Activated CD4-positive, alpha-beta T cell treated with anti-CD3 and anti-CD28 coated beads, Interleukin-2, amount 10 ng/mL, durations not matched to agents 7 days and 5 days (primary cell): ENCODE measurements at regions not wholly inside any gene's neighbourhood (a gene's known extent, or its start where the extent isn't known, plus 50 kb on each side); places are given as distances from the start of the nearest gene placed in this dataset.
"Not testable (repeated sequence)": the region's sequence is repeated elsewhere in the genome, so short reads cannot be mapped to it uniquely, and the experiment has no call there.

ENCODE experiments used
- CTCF ChIA-PET: fragments of 350-600 bp; sonication (Branson Sonifier 250); formaldehyde crosslinking; loops from one replicate; lab custom pipeline; 2021; ENCODE audit warnings: antibody characterized with exemption; lab: Charles Lee
- POLR2A ChIA-PET: fragments of 350-600 bp; sonication (Branson Sonifier 250); formaldehyde crosslinking; loops from one replicate; lab custom pipeline; 2021; ENCODE audit warnings: antibody characterized with exemption; lab: Charles Lee
- DNase-seq: peaks from one replicate; pipeline ENCODE4 v3.0.0-alpha.2; 2020
- H3K27ac Mint-ChIP-seq: one replicate; pipeline ENCODE4 v1.8.0; 2021; ENCODE audit warnings: mild to moderate bottlenecking, moderate library complexity, mixed read lengths
- H3K27me3 Mint-ChIP-seq: one replicate; pipeline ENCODE4 v1.8.0; 2021; ENCODE audit warnings: mixed read lengths
- H3K36me3 Mint-ChIP-seq: one replicate; pipeline ENCODE4 v1.8.0; 2021; ENCODE audit warnings: low read depth, mixed read lengths
- H3K4me1 Mint-ChIP-seq: one replicate; pipeline ENCODE4 v1.8.0; 2021; ENCODE audit warnings: mixed read lengths
- H3K4me3 Mint-ChIP-seq: one replicate; pipeline ENCODE4 v1.8.0; 2021; ENCODE audit warnings: mild to moderate bottlenecking, moderate library complexity, mixed read lengths
- H3K9me3 Mint-ChIP-seq: one replicate; pipeline ENCODE4 v1.8.0; 2021; ENCODE audit warnings: mixed read lengths

GRCh38 chr11:121901886-121902285 is 214.1 kb downstream of the BLID start:
- Mint-ChIP-seq H3K27ac (no peak overlapping the region), H3K4me1 (no peaks in the 10 kb centered on the region), H3K36me3 (no peaks in the 10 kb centered on the region), H3K27me3 (no peaks in the 10 kb centered on the region), H3K4me3 (no peak overlapping the region), H3K9me3 (no peaks in the 10 kb centered on the region)
- DNase-seq: no peak
- CTCF ChIA-PET: no interaction called here
- POLR2A ChIA-PET: interaction anchor here (0.5 to 0.6 kb wide), 2 partner anchors 502 to 1322 kb away, joined by 3 to 5 read pairs; no protein-coding TSS in a partner anchor

DNA sequence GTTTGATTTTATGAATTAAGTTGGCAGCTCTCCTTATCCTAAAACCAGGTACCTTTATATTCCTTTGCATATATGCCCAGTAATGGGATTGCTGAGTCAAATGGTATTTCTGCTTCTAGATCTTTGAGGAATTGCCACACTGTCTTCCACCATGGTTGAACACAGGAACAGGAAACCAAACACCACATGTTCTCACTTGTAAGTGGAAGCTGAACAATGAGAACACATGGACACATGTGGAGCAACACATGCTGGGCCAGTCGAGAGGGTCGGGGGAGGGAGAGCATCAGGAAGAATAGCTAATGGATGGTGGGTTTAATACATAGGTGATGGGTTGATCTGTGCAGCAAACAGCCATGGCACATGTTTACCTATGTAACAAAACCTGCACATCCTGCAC is 214.6 kb downstream of the BLID start:
- H3K4me1 Mint-ChIP-seq, CTCF ChIA-PET, DNase-seq, H3K9me3 Mint-ChIP-seq, H3K36me3 Mint-ChIP-seq, H3K4me3 Mint-ChIP-seq, H3K27me3 Mint-ChIP-seq, H3K27ac Mint-ChIP-seq: not testable (repeated sequence)
- POLR2A ChIA-PET: interaction anchor here (0.5 to 0.6 kb wide), 2 partner anchors 502 to 1321 kb away, joined by 3 to 5 read pairs; no protein-coding TSS in a partner anchor

DNA sequence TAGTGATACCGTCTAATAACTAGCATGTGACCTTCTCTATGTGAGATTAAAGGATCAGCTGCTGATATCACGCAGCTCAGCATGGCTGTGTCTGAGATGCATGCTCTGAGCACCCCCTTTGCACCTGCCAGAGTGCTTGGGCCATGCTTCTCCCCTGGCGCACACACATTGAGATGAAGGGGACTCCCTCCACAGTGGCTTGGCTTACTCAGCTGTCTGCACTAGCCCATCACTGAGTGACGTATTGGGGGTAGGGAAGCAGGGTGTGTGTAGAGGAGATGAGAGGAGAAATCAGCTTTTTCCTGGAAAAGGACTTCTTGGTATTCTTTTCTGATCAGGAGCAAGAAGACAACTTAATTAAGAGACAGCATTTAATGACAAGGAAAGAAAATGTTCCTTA is 216.5 kb downstream of the BLID start:
- Mint-ChIP-seq H3K4me1 (no peaks in the 10 kb centered on the region), H3K27me3 (no peaks in the 10 kb centered on the region), H3K4me3 (no peak overlapping the region), H3K27ac (no peak overlapping the region), H3K36me3 (no peaks in the 10 kb centered on the region), H3K9me3 (no peaks in the 10 kb centered on the region)
- no peak for DNase-seq
- CTCF ChIA-PET: no interaction called here
- POLR2A ChIA-PET: no interaction called here

DNA sequence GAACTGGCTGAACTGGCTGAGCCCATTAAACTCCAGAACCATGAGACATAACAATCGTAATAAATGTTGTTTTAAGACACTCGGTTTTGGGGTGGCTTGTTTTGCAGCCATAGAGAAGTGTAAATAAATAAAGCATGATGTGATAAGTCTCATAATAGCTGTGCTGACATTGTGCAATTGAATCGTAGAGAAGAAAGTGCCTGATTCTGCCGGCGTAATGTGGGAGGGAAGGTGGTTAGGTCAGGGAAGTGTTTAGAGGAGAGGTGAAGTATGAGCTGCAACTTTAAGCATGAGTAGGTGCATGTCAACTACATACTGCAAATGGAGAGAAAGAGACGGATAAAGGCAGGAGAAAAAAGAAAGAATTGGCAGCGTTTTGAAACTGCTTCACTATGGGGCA is 217.1 kb downstream of the BLID start:
- Mint-ChIP-seq H3K36me3 (no peaks in the 10 kb centered on the region), H3K4me1 (no peaks in the 10 kb centered on the region), H3K27me3 (no peaks in the 10 kb centered on the region), H3K4me3 (no peak overlapping the region), H3K27ac (no peak overlapping the region), H3K9me3 (no peaks in the 10 kb centered on the region)
- no peak for DNase-seq
- CTCF ChIA-PET: no interaction called here
- POLR2A ChIA-PET: no interaction called here

DNA sequence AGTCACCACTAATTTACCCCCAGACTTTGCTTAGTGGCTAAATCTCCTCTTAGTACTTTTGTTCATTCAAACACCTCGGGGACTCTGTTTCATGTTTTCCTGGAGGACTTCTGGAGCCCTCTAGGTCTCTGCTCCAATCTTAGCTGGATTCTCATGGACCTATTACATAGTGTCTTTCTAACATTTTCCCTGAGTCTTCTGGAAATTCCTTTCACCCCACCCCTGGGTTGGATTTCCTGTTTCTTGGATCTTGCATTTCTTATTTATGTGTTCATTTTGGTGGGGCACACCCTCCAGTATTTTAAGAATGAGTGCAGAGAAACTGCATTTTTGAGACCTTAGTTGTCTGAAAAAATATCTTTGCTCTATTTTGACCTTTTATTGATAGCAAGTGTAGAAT is 220.1 kb downstream of the BLID start:
- ChIA-PET CTCF (no interaction called here), POLR2A (no interaction called here)
- H3K4me1 Mint-ChIP-seq: no peaks in the 10 kb centered on the region
- DNase-seq: no peak
- no peaks in the 10 kb centered on the region for H3K36me3 Mint-ChIP-seq
- no peak overlapping the region for H3K27ac Mint-ChIP-seq
- no peaks in the 10 kb centered on the region for H3K9me3 Mint-ChIP-seq
- H3K4me3 Mint-ChIP-seq: no peak overlapping the region
- H3K27me3 Mint-ChIP-seq: no peaks in the 10 kb centered on the region

GRCh38 chr11:121894581-121894980 is 221.4 kb downstream of the BLID start:
- H3K36me3 Mint-ChIP-seq: no peaks in the 10 kb centered on the region
- CTCF ChIA-PET: no interaction called here
- POLR2A ChIA-PET: no interaction called here
- no peak overlapping the region for H3K27ac Mint-ChIP-seq
- H3K27me3 Mint-ChIP-seq: no peaks in the 10 kb centered on the region
- H3K4me1 Mint-ChIP-seq: no peaks in the 10 kb centered on the region
- H3K4me3 Mint-ChIP-seq: no peak overlapping the region
- no peak for DNase-seq
- no peaks in the 10 kb centered on the region for H3K9me3 Mint-ChIP-seq

GRCh38 chr11:121892863-121893262 is 223.2 kb downstream of the BLID start:
- Mint-ChIP-seq H3K9me3 (no peaks in the 10 kb centered on the region), H3K36me3 (no peaks in the 10 kb centered on the region), H3K27ac (no peak overlapping the region), H3K4me1 (no peaks in the 10 kb centered on the region), H3K27me3 (no peaks in the 10 kb centered on the region), H3K4me3 (no peak overlapping the region)
- ChIA-PET CTCF (no interaction called here), POLR2A (no interaction called here)
- no peak for DNase-seq

DNA sequence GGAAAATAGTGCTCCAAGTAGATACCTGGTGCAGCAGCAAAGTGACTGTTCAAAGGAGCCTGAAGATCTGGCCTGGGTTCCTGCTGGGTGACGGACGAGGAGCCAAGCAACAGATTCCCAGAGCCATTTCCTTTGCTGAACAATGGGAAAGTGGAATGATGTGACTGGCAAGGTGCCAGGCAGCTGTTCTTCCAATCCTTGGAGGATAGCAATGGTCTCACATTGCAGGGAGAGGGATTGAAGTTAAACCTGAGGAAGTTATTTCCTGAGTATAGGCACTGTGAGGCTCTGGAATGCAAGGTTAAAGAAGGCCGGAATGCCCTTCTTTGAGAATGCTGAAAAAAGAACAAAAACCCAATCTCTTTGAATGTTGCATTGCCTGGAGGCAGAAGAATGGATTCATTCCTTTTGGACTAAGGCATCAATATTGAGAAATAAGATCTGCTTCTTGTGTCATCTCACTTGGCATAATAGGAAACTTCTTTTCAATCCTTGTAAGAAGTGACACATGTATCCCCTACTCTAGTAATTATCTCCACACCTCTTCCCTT is 223.8 kb downstream of the BLID start:
- CTCF ChIA-PET: no interaction called here
- POLR2A ChIA-PET: no interaction called here
- no peaks in the 10 kb centered on the region for H3K9me3 Mint-ChIP-seq

DNA sequence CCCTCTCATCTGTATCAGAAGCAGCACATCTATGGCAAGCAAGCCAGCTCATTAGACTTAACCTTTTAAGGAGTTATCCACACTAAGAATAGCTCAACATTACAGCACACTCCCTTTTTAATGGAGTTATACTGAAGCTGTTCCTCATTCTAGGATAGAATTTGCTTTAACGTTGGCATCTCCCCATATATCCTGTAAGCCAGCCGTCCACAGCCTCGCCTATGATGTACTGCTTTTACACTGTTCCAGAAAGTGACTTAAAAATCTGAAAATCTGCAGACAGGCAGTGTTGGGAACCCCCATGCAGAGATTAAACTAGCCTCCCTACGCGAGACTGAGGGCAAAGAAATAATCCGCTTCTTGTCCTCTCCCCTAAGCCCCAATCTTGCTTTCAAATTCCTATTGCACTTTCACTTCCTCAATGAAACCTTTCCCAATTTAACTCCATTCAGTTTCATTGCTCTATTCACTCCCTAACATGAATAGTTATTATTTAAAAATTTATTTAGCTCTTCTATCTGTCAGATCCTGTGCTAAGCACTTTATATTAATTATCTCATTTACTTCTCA is 225.0 kb downstream of the BLID start:
- no peaks in the 10 kb centered on the region for H3K36me3 Mint-ChIP-seq

More for the DNA sequence above, 223.8 kb downstream of the BLID start:
- Mint-ChIP-seq H3K27ac (no peak overlapping the region), H3K4me1 (no peaks in the 10 kb centered on the region), H3K27me3 (no peaks in the 10 kb centered on the region), H3K4me3 (no peak overlapping the region), H3K36me3 (no peaks in the 10 kb centered on the region)
- DNase-seq: no peak

DNA sequence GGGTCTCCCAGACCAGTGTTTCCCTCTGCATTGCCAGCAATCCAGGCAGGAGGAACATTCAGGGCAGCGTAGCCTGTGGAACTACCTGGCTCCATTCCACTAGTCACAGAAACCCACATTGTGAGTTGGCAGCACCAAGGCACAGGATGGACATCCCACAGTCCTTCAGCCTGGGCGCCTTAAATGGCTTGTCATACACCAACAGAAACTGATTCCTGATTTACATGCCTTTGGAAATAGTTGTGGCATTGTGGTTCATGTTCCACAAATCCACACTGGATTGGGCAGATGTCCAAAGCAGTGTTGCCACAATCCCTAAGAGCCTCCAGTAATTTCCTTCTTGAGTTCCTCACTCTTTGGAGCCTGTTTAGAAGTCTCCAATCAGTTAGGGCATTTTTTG is 225.6 kb downstream of the BLID start:
- no peaks in the 10 kb centered on the region for H3K27me3 Mint-ChIP-seq
- no peak overlapping the region for H3K4me3 Mint-ChIP-seq
- DNase-seq: no peak
- H3K4me1 Mint-ChIP-seq: no peaks in the 10 kb centered on the region
- ChIA-PET CTCF (no interaction called here), POLR2A (no interaction called here)
- no peaks in the 10 kb centered on the region for H3K36me3 Mint-ChIP-seq
- H3K27ac Mint-ChIP-seq: no peak overlapping the region
- H3K9me3 Mint-ChIP-seq: no peaks in the 10 kb centered on the region

More for the DNA sequence above, 225.0 kb downstream of the BLID start:
- Mint-ChIP-seq H3K27ac (no peak overlapping the region), H3K9me3 (no peaks in the 10 kb centered on the region), H3K27me3 (no peaks in the 10 kb centered on the region), H3K4me3 (no peak overlapping the region), H3K4me1 (no peaks in the 10 kb centered on the region)
- CTCF ChIA-PET: no interaction called here
- DNase-seq: no peak
- POLR2A ChIA-PET: no interaction called here

- Mint-ChIP-seq H3K27me3 (no peaks in the 10 kb centered on the region), H3K4me3 (no peak overlapping the region)
These were observed 226.1 kb downstream of the BLID start for GRCh38 chr11:121889931-121890330.

DNA sequence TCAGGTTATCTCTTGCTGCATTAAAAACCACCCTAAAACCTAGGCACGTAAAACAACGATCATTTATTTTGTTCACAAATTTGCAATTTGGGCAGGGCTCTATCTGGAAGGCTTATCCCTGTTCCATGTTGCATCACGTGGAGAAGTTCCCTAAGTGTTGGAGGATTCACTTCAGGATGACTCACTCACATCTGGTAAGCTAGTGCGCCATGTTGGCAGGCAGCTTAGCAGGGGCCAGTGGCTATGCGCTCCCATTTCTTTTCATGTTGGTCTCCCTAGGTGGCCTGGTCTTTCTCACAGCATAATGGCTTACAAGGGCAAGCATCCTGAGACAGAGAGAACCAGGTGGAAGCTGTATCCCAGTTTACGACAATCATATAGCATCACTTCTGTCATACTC is 226.8 kb downstream of the BLID start:
- CTCF ChIA-PET: interaction anchor here (0.7 kb wide), 1 partner anchor 340 kb away, joined by 3 read pairs; no protein-coding TSS in a partner anchor
- H3K27ac Mint-ChIP-seq: no peak overlapping the region
- H3K9me3 Mint-ChIP-seq: no peaks in the 10 kb centered on the region
- H3K36me3 Mint-ChIP-seq: no peaks in the 10 kb centered on the region
- no peaks in the 10 kb centered on the region for H3K27me3 Mint-ChIP-seq
- no peak overlapping the region for H3K4me3 Mint-ChIP-seq
- POLR2A ChIA-PET: no interaction called here
- no peaks in the 10 kb centered on the region for H3K4me1 Mint-ChIP-seq
- no peak for DNase-seq

More at GRCh38 chr11:121889931-121890330, 226.1 kb downstream of the BLID start:
- CTCF ChIA-PET: no interaction called here
- no peak for DNase-seq
- Mint-ChIP-seq H3K27ac (no peak overlapping the region), H3K9me3 (no peaks in the 10 kb centered on the region), H3K36me3 (no peaks in the 10 kb centered on the region), H3K4me1 (no peaks in the 10 kb centered on the region)
- POLR2A ChIA-PET: no interaction called here

DNA sequence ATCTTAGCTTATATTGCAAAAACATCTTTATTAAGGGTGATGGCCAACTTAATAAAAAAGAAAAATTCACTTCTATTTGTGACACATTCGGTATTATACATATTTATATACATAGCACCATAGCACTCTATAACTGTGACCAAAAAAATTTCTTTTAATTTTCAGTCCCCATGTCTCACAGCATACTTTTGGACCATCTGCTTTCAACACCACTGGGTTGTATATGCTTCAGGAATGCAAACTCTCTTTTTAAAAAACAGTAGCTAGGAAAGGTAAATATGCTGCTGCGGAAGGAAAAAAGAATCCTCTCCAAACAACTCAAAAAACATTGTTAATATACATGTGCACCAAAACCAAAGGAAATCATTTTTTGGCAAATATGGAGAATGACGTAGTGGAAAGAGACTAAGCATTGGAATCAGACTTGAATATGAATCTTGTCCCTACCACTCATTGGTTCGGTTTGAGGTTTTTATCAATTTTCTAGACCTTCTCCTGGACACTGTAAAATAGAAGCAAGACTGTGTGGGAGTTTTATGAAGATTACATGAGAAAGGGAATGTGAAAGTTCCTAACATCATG is 227.9 kb downstream of the BLID start:
- H3K27me3 Mint-ChIP-seq: no peaks in the 10 kb centered on the region

GRCh38 chr11:121887569-121887968 is 228.4 kb downstream of the BLID start:
- DNase-seq: no peak
- Mint-ChIP-seq H3K36me3 (no peaks in the 10 kb centered on the region), H3K4me3 (no peak overlapping the region), H3K9me3 (no peaks in the 10 kb centered on the region), H3K27ac (no peak overlapping the region), H3K4me1 (no peaks in the 10 kb centered on the region), H3K27me3 (no peaks in the 10 kb centered on the region)
- CTCF ChIA-PET: no interaction called here
- POLR2A ChIA-PET: no interaction called here

More for the DNA sequence above, 227.9 kb downstream of the BLID start:
- ChIA-PET CTCF (no interaction called here), POLR2A (no interaction called here)
- H3K36me3 Mint-ChIP-seq: no peaks in the 10 kb centered on the region
- H3K4me3 Mint-ChIP-seq: no peak overlapping the region
- H3K27ac Mint-ChIP-seq: no peak overlapping the region
- no peaks in the 10 kb centered on the region for H3K4me1 Mint-ChIP-seq
- DNase-seq: no peak
- H3K9me3 Mint-ChIP-seq: no peaks in the 10 kb centered on the region
